H4 (cell line): ENCODE measurements at regions not wholly inside any gene's neighbourhood (a gene's known extent, or its start where the extent isn't known, plus 50 kb on each side); places are given as distances from the start of the nearest gene placed in this dataset.

Source experiments
- DNase-seq: peaks from one replicate; pipeline ENCODE4 v3.0.0-alpha.2; 2015; ENCODE audit warnings: low spot score

GRCh38 chr13:72168126-72168855 is 301.3 kb upstream of the DACH1 start:
- no peak for DNase-seq

GRCh38 chr13:72166102-72166650 is 299.2 kb upstream of the DACH1 start:
- DNase-seq = no peak

GRCh38 chr13:72165276-72165675 is 298.3 kb upstream of the DACH1 start:
- DNase-seq = no peak

GRCh38 chr13:72164811-72165210 is 297.8 kb upstream of the DACH1 start:
- no peak for DNase-seq

- no peak for DNase-seq
These were observed 296.7 kb upstream of the DACH1 start for GRCh38 chr13:72163678-72164077.

GRCh38 chr13:72160977-72161376 is 294.0 kb upstream of the DACH1 start:
- DNase-seq = no peak

DNA sequence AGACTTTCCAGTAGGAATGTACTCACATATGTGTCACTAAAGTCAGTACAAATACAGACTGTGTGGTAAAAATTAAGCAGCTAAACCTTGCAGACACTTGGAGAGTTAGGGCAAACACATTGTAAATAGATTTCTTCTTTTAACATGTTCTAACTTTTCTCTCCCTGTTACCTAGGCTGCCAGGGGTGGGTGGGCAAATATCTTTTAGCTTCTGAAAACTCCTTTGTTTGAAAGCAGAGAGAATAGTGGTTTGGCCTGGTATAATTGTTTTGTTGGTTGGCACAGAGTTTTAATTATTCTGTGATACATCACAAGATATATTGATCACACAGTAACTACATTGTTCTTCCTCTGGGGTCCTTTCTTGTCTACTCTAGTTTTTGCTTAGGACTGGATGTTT is 289.8 kb upstream of the DACH1 start:
- no peak for DNase-seq

- DNase-seq = no peak
These were observed 286.3 kb upstream of the DACH1 start for GRCh38 chr13:72153272-72153671.

GRCh38 chr13:72151241-72151640 is 284.2 kb upstream of the DACH1 start:
- no peak for DNase-seq

DNA sequence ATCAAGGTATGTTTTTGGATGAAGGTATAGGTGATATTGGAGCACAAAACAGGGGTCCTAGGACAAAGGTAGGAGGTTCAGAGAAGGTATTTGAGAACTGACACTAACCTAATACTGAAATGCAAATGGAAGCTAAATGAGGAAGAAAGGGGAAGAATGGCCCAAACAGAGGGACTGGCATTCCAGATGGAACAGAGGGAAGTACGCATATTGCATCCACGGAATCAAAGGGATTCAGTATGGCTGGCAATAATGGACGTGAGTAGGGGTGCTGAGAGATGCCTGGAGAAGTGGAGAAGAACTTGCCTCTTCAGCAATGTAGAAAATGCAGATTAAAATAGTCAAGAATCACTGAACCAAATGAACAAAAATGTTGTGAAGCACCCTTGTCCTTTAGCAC is 283.5 kb upstream of the DACH1 start:
- DNase-seq = no peak

- DNase-seq = no peak
These were observed 282.7 kb upstream of the DACH1 start for GRCh38 chr13:72149701-72150100.

DNA sequence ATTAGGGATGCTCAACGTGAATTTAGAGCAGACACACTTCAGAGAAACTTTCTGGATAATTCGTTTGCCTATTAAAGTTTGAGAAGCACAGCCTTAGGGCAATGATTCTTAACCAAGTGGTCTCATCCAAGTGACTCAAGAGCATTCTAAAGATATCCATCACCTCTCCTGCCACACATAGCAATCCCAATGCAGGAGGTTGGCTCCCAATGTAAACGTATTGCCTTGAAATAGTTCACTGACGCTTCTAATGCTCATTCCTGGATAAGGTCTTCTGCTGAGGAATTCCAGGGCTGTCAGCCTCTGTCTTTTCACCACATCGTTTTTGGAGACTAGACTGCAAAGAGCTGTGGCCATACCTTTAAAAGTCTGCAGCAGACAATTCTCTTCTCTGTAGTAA is 279.8 kb upstream of the DACH1 start:
- DNase-seq = no peak

- DNase-seq = no peak
These were observed 278.4 kb upstream of the DACH1 start for GRCh38 chr13:72145383-72145782.

- DNase-seq = no peak
These were observed 277.6 kb upstream of the DACH1 start for GRCh38 chr13:72144636-72145035.

- no peak for DNase-seq
These were observed 275.0 kb upstream of the DACH1 start for GRCh38 chr13:72141855-72142519.

- no peak for DNase-seq
These were observed 272.2 kb upstream of the DACH1 start for GRCh38 chr13:72139192-72139591.

- no peak for DNase-seq
These were observed 265.1 kb upstream of the DACH1 start for GRCh38 chr13:72132075-72132474.

GRCh38 chr13:72129117-72129516 is 262.1 kb upstream of the DACH1 start:
- no peak for DNase-seq

DNA sequence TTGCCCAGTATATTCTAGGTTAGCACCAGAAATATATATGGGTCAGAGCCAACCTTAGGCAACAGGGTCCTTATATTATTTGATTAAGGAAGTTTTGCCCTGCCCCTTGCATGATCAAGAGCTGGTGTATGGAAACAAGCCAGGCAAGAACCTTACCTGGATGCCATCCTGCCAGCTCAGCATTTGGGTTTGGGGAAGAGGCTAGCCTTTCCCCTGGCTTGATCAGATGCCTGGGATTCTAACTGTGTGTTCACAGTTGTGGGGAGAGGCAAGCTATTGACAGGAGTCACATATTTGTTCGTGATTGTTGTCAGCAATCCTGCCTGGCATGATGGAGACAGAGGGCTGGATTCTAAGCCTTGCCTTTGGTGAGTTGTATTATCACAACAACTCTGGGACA is 260.0 kb upstream of the DACH1 start:
- DNase-seq = no peak

GRCh38 chr13:72126424-72126823 is 259.4 kb upstream of the DACH1 start:
- DNase-seq = no peak

- no peak for DNase-seq
These were observed 258.6 kb upstream of the DACH1 start for GRCh38 chr13:72125561-72125960.

- no peak for DNase-seq
These were observed 255.8 kb upstream of the DACH1 start for GRCh38 chr13:72122661-72123255.

DNA sequence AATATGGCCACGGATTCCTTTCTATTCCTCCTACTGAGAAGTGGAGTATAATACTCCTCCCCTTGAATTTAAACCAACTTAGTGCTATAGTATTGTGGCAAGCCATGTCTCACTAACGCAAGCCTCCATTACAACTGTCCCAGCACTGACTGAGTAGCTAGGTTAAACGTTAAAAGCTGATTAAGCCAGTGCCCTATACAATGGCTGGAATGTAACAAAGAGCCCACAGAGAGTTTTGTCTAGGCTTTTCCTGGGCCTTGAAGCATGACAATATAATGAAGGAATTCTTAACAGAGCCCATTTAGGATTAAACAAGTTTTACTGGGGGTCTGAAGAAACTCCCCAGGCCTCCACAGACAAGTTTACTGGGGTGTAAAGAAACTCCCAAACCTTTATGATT is 254.5 kb upstream of the DACH1 start:
- no peak for DNase-seq
